NB4 (cell line): ENCODE measurements at regions not wholly inside any gene's neighbourhood (a gene's known extent, or its start where the extent isn't known, plus 50 kb on each side); places are given as distances from the start of the nearest gene placed in this dataset.
A peak's percentile ranks its signal among the peaks of the same experiment; 100 is the strongest.

Experiments used
- DNase-seq: peaks from one replicate; pipeline ENCODE4 v3.0.0; 2010; ENCODE audit warnings: low read depth
- H3K4me3 ChIP-seq: one replicate; pipeline ENCODE4 v1.5.1; 2011; ENCODE audit warnings: mild to moderate bottlenecking, low read depth, low read length, moderate library complexity
- MYC ChIP-seq: IDR thresholded peaks from 2 replicates; pipeline ENCODE4 v1.6.1; 2011; ENCODE audit warnings: low read depth, low read length
- POLR2A ChIP-seq: IDR thresholded peaks from 2 replicates; pipeline ENCODE4 v1.6.1; 2011; ENCODE audit warnings: mild to moderate bottlenecking; ENCODE audit not compliant: insufficient read length; ENCODE audit errors: extremely low read depth
- TF ChIP-seq, protein P1 (sequence below): IDR thresholded peaks from 2 replicates; pipeline ENCODE4 v1.6.1; 2011; ENCODE audit warnings: low read depth, low read length
- TF ChIP-seq, protein P2 (sequence below): IDR thresholded peaks from one replicate; pipeline ENCODE4 v1.5.1; 2012; ENCODE audit warnings: low read depth, low read length

DNA sequence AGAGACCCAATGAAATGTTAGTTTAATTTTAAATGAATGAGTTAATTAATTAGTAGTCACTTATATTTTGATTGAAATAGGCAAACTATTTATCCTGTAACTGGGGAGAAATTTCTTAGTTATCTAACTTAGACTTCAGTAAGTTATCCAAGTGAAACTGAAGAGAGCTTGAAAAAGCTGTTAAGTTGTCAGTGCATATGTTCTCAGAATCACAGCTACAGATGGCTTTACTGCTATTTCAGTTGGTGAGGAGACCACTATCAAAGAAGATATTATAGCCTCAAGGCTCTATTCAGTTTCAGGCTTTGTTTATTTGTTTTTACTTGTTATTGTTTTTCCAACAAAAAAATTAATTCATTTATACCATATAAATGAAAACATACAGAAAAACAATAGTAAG is 404.1 kb downstream of the C6orf118 start:
- no peak for DNase-seq
- TF ChIP-seq, protein P1, sequence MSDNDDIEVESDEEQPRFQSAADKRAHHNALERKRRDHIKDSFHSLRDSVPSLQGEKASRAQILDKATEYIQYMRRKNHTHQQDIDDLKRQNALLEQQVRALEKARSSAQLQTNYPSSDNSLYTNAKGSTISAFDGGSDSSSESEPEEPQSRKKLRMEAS = no peak
- no peak for TF ChIP-seq POLR2A
- TF ChIP-seq, protein P2, sequence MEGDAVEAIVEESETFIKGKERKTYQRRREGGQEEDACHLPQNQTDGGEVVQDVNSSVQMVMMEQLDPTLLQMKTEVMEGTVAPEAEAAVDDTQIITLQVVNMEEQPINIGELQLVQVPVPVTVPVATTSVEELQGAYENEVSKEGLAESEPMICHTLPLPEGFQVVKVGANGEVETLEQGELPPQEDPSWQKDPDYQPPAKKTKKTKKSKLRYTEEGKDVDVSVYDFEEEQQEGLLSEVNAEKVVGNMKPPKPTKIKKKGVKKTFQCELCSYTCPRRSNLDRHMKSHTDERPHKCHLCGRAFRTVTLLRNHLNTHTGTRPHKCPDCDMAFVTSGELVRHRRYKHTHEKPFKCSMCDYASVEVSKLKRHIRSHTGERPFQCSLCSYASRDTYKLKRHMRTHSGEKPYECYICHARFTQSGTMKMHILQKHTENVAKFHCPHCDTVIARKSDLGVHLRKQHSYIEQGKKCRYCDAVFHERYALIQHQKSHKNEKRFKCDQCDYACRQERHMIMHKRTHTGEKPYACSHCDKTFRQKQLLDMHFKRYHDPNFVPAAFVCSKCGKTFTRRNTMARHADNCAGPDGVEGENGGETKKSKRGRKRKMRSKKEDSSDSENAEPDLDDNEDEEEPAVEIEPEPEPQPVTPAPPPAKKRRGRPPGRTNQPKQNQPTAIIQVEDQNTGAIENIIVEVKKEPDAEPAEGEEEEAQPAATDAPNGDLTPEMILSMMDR = no peak
- no peak overlapping the region for H3K4me3 ChIP-seq

DNA sequence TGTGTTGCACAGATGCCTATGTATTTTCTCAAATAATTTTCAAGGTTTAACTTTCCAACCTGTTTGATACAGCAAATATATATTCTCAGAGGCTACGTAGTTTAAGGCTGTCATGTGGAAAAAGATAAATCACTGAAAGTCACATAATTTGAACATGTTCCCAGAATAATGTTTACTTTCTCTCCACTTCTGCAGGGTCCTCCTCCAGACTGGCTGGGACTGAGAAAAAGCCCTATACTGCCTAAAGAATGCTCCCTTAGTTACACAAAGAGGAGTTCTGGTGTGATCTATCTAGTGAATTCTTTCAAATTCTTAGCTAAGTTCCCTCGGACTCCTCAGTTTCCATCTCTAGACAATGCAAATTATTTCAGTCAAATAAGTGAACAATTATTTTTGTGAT is 411.0 kb downstream of the C6orf118 start:
- TF ChIP-seq, protein P2 = no peak
- TF ChIP-seq, protein P1 = no peak
- TF ChIP-seq MYC (no peak), POLR2A (no peak)
- no peak overlapping the region for H3K4me3 ChIP-seq
- no peak for DNase-seq

DNA sequence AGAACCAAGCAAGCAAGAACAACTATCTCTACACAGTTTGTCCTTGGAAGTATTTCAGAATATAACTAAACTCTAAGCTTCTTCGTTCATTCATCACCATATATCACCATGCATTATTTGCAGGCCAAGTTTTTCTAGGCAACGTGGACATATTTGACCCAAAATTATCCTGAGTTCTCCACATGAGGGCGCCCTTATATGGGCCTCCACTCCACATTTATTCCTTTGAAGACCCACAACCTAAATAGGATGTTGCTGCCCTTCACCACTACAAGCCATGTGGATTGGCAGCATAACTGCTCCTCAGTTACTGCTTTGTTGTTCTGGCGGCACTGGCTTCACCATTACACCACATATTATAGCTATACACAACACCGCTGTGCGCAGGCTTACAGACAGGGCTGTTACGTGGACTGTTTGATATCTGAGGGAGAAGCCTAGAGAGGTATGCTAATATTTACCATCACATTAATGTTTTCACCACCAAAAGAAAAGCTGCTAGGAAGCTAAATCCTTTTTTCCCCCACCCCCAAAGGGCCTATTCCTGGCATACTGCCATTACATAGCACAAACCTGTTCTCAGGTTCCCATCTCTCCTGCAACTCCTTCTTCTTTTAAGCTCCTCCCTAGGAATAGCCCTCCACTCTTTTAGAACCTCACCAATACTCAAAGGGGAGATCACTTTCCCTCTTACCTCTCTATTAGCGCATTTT is 411.7 kb downstream of the C6orf118 start:
- TF ChIP-seq, protein P1 = no peak
- TF ChIP-seq, protein P2 = peak; percentile 24
- no peak for TF ChIP-seq POLR2A
- TF ChIP-seq MYC = no peak
- DNase-seq = peak; percentile 52
- no peak overlapping the region for H3K4me3 ChIP-seq

DNA sequence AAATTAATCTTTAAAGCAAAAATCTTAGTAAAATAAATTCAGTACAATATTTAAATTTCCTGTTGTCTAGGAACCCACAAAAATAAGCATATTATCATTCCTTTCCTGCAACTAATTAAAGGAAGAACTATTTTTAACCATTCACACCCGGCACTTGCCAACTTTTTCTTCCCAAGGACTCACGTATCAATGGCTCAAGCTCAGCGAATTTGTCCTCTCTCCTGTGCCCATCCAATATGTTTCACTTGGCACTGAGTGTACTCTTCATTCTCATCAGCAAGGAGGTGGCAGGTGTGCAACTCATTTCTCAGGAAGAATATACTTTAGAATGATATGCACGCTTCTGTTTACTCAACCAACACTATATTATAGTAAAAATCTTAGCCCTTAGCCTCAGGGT is 419.4 kb downstream of the C6orf118 start:
- no peak for DNase-seq
- TF ChIP-seq MYC (no peak), POLR2A (no peak)
- TF ChIP-seq, protein P1 = no peak
- TF ChIP-seq, protein P2 = no peak
- no peak overlapping the region for H3K4me3 ChIP-seq

DNA sequence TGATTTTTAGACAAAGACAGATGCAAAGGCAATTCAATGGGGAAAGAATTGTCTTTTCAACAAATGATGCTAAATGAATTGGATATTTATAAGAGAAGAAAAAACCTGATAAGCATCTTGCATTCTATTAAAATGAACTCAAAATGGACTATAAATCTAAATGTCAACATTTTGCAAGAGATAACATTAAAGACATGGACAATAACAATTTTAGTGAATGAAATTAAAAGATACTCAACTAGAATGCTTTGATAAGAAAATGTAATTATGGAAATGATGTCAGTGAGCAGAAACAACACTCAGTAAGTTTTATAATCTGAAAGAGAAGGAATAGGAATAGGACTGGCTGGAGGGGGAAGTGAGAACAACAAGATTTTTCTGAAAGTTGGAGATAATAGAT is 421.7 kb downstream of the C6orf118 start:
- no peak overlapping the region for H3K4me3 ChIP-seq
- DNase-seq = no peak
- no peak for TF ChIP-seq POLR2A
- no peak for TF ChIP-seq MYC
- TF ChIP-seq, protein P2 = no peak
- TF ChIP-seq, protein P1 = no peak

DNA sequence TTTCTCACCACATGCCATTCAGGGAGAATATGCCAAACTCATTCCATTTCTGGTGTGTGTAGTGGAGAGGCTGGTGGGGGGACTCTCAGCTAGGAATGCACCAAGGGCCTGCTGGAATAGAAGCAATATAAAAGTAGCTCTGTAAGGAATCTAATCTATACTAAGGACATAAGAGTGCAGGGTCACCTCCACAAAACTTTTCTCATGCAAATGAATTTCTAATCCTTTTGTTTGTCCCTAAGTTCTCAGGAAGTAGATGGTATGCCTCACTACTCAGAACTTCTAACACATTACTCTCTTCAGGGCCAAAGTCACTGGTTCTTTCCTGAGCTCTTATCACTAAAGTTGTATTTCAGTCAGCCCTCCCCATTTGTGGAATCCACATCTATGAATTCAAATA is 427.2 kb downstream of the C6orf118 start:
- DNase-seq = no peak
- TF ChIP-seq MYC (no peak), POLR2A (no peak)
- TF ChIP-seq, protein P2 = no peak
- TF ChIP-seq, protein P1 = no peak
- H3K4me3 ChIP-seq = no peak overlapping the region
